Body of pancreas (tissue), 4 donors: ENCODE measurements at regions not wholly inside any gene's neighbourhood (a gene's known extent, or its start where the extent isn't known, plus 50 kb on each side); places are given as distances from the start of the nearest gene placed in this dataset.

Experiments
- CTCF ChIP-seq, 7 experiments: fragments of 450-650 bp in 4 of 7; fragments of 200-600 bp in 3 of 7; sonication (generic) in 3 of 7; IDR thresholded peaks; one replicate each; pipeline ENCODE4 v1.5.1; 2016 to 2019; ENCODE audit warnings: antibody characterized with exemption in 7 of 7
- POLR2A ChIP-seq, 3 donors: fragments of 450-650 bp; IDR thresholded peaks; one replicate each; pipeline ENCODE4 v1.6.1; 2016; ENCODE audit warnings: antibody characterized with exemption in 3 of 3, mild to moderate bottlenecking in 2 of 3

- TF ChIP-seq CTCF (IDR thresholded peaks at IDR 0.05), result no peak
- TF ChIP-seq POLR2A (IDR thresholded peaks at IDR 0.05), result no peak
Measured at GRCh38 chr2:123693836-123694235, 331.3 kb upstream of the CNTNAP5 start.
